DND-41 (cell line): ENCODE measurements at regions not wholly inside any gene's neighbourhood (a gene's known extent, or its start where the extent isn't known, plus 50 kb on each side); places are given as distances from the start of the nearest gene placed in this dataset.

Experiments used
- EZH2 ChIP-seq: IDR thresholded peaks from 3 replicates; pipeline ENCODE4 v1.6.1; 2012; ENCODE audit warnings: borderline replicate concordance, low read depth, mild to moderate bottlenecking, moderate library complexity, low read length, inconsistent platforms; ENCODE audit not compliant: severe bottlenecking
- TF ChIP-seq, protein P1 (sequence below): IDR thresholded peaks from 2 replicates; pipeline ENCODE4 v1.5.1; 2012; ENCODE audit warnings: borderline replicate concordance, low read length, moderate library complexity, mild to moderate bottlenecking; ENCODE audit not compliant: poor library complexity, severe bottlenecking; ENCODE audit errors: extremely low read depth

DNA sequence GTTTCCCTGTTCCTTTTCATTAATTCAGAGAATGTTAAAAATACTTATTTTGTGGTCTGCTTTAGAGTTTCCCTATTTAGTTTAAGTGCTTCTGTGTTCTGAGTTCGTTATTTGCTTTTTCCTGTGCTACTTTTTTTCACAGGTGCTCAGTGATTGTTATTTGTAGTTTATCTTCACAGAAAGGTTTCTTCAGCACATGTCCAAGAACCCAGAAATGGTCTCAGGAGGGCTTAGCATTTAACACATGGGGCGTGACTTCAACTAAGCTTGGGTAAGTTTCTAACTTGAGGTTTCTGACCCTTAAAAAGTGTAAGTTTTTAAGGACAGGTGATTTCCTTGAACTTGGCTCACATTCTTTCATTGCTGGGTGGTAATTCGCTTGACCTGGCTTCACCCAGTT, 157.3 kb downstream of the AASDHPPT start:
- TF ChIP-seq, protein P1, sequence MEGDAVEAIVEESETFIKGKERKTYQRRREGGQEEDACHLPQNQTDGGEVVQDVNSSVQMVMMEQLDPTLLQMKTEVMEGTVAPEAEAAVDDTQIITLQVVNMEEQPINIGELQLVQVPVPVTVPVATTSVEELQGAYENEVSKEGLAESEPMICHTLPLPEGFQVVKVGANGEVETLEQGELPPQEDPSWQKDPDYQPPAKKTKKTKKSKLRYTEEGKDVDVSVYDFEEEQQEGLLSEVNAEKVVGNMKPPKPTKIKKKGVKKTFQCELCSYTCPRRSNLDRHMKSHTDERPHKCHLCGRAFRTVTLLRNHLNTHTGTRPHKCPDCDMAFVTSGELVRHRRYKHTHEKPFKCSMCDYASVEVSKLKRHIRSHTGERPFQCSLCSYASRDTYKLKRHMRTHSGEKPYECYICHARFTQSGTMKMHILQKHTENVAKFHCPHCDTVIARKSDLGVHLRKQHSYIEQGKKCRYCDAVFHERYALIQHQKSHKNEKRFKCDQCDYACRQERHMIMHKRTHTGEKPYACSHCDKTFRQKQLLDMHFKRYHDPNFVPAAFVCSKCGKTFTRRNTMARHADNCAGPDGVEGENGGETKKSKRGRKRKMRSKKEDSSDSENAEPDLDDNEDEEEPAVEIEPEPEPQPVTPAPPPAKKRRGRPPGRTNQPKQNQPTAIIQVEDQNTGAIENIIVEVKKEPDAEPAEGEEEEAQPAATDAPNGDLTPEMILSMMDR = no peak
- TF ChIP-seq EZH2 = no peak
